ENCODE measurements at regions not wholly inside any gene's neighbourhood (a gene's known extent, or its start where the extent isn't known, plus 50 kb on each side); places are given as distances from the start of the nearest gene placed in this dataset.
"Not testable (repeated sequence)": the region's sequence is repeated elsewhere in the genome, so short reads cannot be mapped to it uniquely, and the experiment has no call there.

GRCh38 chr3:8325306-8325705, 176.3 kb upstream of the LMCD1 start:
- Histone ChIP-seq H3K9me3 (ENCODE audit: low read length) (no peaks in the 10 kb centered on the region), H3K4me3 (ENCODE audit: low read depth, low read length, poor library complexity, severe bottlenecking) (no peak overlapping the region), H3K4me2 (ENCODE audit: low read length) (no peak overlapping the region), H3K9ac (ENCODE audit: low read length) (no peak overlapping the region), H2AFZ (ENCODE audit: low read length) (no peak overlapping the region), H3K36me3 (ENCODE audit: insufficient read depth, low read length) (no peaks in the 10 kb centered on the region), H3K27ac (ENCODE audit: low read depth, low read length, poor library complexity, severe bottlenecking) (no peak overlapping the region), H3K27me3 (ENCODE audit: insufficient read depth, low read length) (0 out of 2 replicates have a peak, but pooled peaks cover 6% of the 10 kb centered on the region), H3F3A (ENCODE audit: insufficient read depth, low read length) (no peaks in the 10 kb centered on the region), H4K20me1 (ENCODE audit: insufficient read depth, low read length) (no peaks in the 10 kb centered on the region), H3K4me1 (ENCODE audit: insufficient read depth, low read length, severe bottlenecking) (no peaks in the 10 kb centered on the region), H3K79me2 (ENCODE audit: insufficient read depth, low read length) (no peaks in the 10 kb centered on the region), H3K9me2 (ENCODE audit: low read depth, low read length) (no peaks in the 10 kb centered on the region)
- no peak for TF ChIP-seq CTCF (IDR thresholded peaks at IDR 0.05; ENCODE audit: low read length)
- no peak for TF ChIP-seq EZH2 (IDR thresholded peaks at IDR 0.05; ENCODE audit: borderline replicate concordance, low read length)

GRCh38 chr3:8325833-8326232, 175.8 kb upstream of the LMCD1 start:
- H3K4me3 ChIP-seq (ENCODE audit: low read depth, low read length, poor library complexity, severe bottlenecking); H4K20me1 ChIP-seq (ENCODE audit: insufficient read depth, low read length); H3F3A ChIP-seq (ENCODE audit: insufficient read depth, low read length); H3K9me2 ChIP-seq (ENCODE audit: low read depth, low read length); H3K9ac ChIP-seq (ENCODE audit: low read length); H3K4me2 ChIP-seq (ENCODE audit: low read length); H3K27me3 ChIP-seq (ENCODE audit: insufficient read depth, low read length); H3K9me3 ChIP-seq (ENCODE audit: low read length); H2AFZ ChIP-seq (ENCODE audit: low read length); H3K4me1 ChIP-seq (ENCODE audit: insufficient read depth, low read length, severe bottlenecking); H3K79me2 ChIP-seq (ENCODE audit: insufficient read depth, low read length); H3K36me3 ChIP-seq (ENCODE audit: insufficient read depth, low read length); H3K27ac ChIP-seq (ENCODE audit: low read depth, low read length, poor library complexity, severe bottlenecking): not testable (repeated sequence)

- TF ChIP-seq CTCF (IDR thresholded peaks at IDR 0.05; ENCODE audit: low read length) = no peak
- TF ChIP-seq EZH2 (IDR thresholded peaks at IDR 0.05; ENCODE audit: borderline replicate concordance, low read length) = no peak
- Histone ChIP-seq H3K27ac (ENCODE audit: low read depth, low read length, poor library complexity, severe bottlenecking) (no peak overlapping the region), H3F3A (ENCODE audit: insufficient read depth, low read length) (no peaks in the 10 kb centered on the region)
Measured at GRCh38 chr3:8327739-8328138, 173.9 kb upstream of the LMCD1 start.

GRCh38 chr3:8328967-8329366, 172.7 kb upstream of the LMCD1 start:
- 0 out of 2 replicates have a peak, but pooled peaks cover 6% of the 10 kb centered on the region for H3K27me3 ChIP-seq (ENCODE audit: insufficient read depth, low read length)
- TF ChIP-seq EZH2 (IDR thresholded peaks at IDR 0.05; ENCODE audit: borderline replicate concordance, low read length) = no peak
- TF ChIP-seq CTCF (IDR thresholded peaks at IDR 0.05; ENCODE audit: low read length) = no peak
- no peaks in the 10 kb centered on the region for H4K20me1 ChIP-seq (ENCODE audit: insufficient read depth, low read length)
- H2AFZ ChIP-seq (ENCODE audit: low read length) = no peak overlapping the region
- H3K36me3 ChIP-seq (ENCODE audit: insufficient read depth, low read length) = no peaks in the 10 kb centered on the region
- no peak overlapping the region for H3K27ac ChIP-seq (ENCODE audit: low read depth, low read length, poor library complexity, severe bottlenecking)
- H3F3A ChIP-seq (ENCODE audit: insufficient read depth, low read length) = no peaks in the 10 kb centered on the region
- no peaks in the 10 kb centered on the region for H3K4me1 ChIP-seq (ENCODE audit: insufficient read depth, low read length, severe bottlenecking)
- H3K9ac ChIP-seq (ENCODE audit: low read length) = no peak overlapping the region
- H3K9me3 ChIP-seq (ENCODE audit: low read length) = no peaks in the 10 kb centered on the region
- H3K4me3 ChIP-seq (ENCODE audit: low read depth, low read length, poor library complexity, severe bottlenecking) = no peak overlapping the region
- H3K9me2 ChIP-seq (ENCODE audit: low read depth, low read length) = no peaks in the 10 kb centered on the region
- no peak overlapping the region for H3K4me2 ChIP-seq (ENCODE audit: low read length)
- H3K79me2 ChIP-seq (ENCODE audit: insufficient read depth, low read length) = no peaks in the 10 kb centered on the region

More at GRCh38 chr3:8327739-8328138, 173.9 kb upstream of the LMCD1 start:
- 0 out of 2 replicates have a peak, but pooled peaks cover 6% of the 10 kb centered on the region for H3K27me3 ChIP-seq (ENCODE audit: insufficient read depth, low read length)
- H4K20me1 ChIP-seq (ENCODE audit: insufficient read depth, low read length) = no peaks in the 10 kb centered on the region
- H3K9me3 ChIP-seq (ENCODE audit: low read length) = no peaks in the 10 kb centered on the region
- no peaks in the 10 kb centered on the region for H3K4me1 ChIP-seq (ENCODE audit: insufficient read depth, low read length, severe bottlenecking)
- no peak overlapping the region for H3K4me2 ChIP-seq (ENCODE audit: low read length)
- H3K79me2 ChIP-seq (ENCODE audit: insufficient read depth, low read length) = no peaks in the 10 kb centered on the region
- no peaks in the 10 kb centered on the region for H3K36me3 ChIP-seq (ENCODE audit: insufficient read depth, low read length)
- no peak overlapping the region for H3K4me3 ChIP-seq (ENCODE audit: low read depth, low read length, poor library complexity, severe bottlenecking)
- H2AFZ ChIP-seq (ENCODE audit: low read length) = no peak overlapping the region
- H3K9ac ChIP-seq (ENCODE audit: low read length) = no peak overlapping the region
- no peaks in the 10 kb centered on the region for H3K9me2 ChIP-seq (ENCODE audit: low read depth, low read length)

All from OCI-LY1 (cell line).